ENCODE measurements at regions not wholly inside any gene's neighbourhood (a gene's known extent, or its start where the extent isn't known, plus 50 kb on each side); places are given as distances from the start of the nearest gene placed in this dataset.
A peak's percentile ranks its signal among the peaks of the same experiment; 100 is the strongest.

DNA sequence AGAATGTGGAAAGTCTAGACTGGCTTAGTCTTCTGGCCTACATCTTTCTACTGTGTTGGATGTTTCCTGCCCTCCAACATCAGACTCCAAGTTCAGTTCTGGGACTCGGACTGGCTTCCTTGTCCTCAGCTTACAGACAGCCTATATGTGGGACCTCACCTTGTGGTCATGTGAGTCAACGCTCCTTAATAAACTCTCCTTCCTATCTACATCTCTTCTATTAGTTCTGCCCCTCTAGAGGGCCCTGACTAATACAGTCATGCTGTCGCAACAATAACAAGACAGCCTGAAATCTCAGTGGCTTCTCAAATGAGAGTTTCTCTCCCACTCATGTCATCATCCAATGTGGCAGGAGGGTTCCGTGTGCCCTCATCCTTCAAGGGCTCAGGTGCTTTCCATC lies 347.8 kb downstream of the MZT1 start:
- no peak for DNase-seq (ENCODE audit: low read depth in 2 of 2)

- DNase-seq (ENCODE audit: low read depth in 2 of 2), result no peak
Observed at GRCh38 chr13:72368031-72368430, 359.4 kb downstream of the MZT1 start.

DNA sequence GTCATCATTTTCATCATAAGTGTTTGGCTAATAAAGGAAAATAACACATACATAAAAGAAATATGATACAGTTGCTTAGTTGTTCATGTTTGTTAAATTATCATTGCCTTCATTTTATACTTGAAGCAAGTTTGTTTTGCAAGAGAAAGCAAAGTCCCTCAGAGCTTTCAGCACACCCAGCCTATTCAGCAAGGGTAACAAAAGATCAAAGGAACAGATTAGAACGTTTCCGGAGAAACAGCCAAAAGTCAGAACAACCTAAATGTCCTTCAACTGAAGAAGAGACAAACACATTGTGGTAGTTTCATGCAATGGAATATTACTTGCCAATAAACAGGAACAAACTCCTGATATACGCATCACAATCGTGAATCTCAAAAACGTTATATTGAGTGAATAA lies 380.7 kb downstream of the MZT1 start:
- no peak for DNase-seq (ENCODE audit: low read depth in 2 of 2)

GRCh38 chr13:72342364-72342763 lies 385.1 kb downstream of the MZT1 start:
- DNase-seq (ENCODE audit: low read depth in 2 of 2), result no peak

DNA sequence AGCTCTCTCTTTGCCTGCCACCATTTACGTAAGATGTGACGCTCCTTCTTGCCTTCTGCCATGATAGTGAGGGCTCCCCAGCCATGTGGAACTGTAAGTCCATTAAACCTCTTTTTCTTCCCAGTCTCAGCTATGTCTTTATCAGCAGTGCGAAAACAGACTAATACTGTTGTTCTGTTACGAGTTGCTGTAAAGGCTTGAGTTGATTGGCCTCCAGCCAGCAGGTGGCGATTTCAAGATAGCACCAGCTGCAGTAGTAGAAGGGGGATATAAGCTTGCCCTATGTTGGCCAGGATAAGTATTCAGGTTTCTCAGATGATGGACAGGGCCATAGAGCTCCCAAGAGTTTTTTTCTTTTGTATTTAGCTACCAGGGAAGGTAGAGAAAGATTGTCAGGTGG lies 385.5 kb downstream of the MZT1 start:
- DNase-seq (ENCODE audit: low read depth in 2 of 2), result no peak

DNA sequence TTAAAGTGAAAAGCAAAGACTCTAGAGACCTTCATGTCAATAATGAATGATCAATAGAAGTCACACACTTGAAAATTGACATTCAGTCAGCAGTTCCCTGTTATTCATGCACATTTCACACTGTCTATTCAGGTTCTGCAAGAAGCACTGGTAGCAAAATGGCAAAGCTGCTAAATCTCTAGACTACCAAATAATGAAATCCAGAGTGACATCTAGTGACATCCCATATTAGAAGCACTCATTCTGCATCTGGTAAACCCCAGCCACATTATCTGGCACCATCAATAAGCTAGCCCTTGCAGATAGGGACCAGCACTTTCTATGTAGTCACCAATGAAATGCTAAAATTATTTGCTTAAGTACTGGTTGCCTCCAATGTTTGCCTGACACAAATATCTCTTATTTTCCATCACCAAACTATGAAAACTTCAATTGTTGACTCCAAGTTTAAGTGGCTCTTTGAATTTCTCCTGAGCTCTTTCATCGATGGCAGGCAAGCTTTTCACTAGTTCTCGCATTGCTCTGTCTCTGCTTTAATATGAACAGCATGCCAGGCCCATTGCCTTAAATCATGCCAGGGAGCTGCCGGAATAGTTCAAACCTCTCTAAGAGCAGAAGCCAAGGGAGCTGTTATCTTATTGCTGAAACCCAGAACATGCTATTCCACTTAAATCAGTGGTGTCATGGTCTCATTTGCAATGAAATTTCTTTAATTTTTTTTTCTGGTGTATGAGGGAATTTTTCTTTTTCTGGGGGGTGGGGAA lies 409.9 kb downstream of the MZT1 start:
- no peak for DNase-seq (ENCODE audit: low read depth in 2 of 2)

DNA sequence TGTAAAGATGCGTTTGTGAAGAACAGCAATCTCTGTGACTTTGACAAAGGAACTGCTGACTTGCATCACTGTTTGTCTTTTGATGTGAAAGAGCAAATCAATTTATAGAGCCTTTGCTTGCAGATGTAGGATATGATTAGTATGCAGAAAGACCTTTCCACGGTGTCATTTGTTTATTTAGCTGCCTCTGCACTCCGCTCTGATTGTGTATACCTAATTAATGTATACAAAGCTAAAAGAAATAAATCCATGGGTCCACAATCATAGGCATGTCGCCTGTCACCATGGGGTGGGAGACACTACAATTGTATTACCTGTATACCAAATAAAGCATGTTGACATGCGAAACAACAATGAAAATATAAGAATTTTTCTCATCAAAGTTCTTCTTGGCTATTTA lies 410.7 kb downstream of the MZT1 start:
- DNase-seq (ENCODE audit: low read depth in 2 of 2), result no peak

DNA sequence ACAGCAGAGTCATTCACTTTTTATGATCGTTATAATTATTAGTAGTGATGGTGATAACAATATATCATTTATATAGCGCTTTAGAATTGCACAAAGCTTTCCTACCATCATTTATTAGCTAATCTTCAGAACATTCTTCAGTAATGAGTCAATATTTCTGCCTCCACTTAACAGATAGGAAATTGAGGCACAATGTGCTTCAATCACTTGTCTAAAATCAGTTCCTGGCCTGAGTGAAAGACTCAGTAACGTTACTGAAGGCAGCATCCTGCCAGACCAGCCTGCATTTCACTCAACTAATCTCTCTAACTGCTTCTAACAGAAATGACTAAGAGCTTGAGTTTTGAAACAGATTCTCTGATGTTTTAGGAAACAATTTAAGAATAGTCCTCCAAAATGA lies 412.1 kb downstream of the MZT1 start:
- no peak for DNase-seq (ENCODE audit: low read depth in 2 of 2)

GRCh38 chr13:72314210-72314609 lies 413.2 kb downstream of the MZT1 start:
- DNase-seq (ENCODE audit: low read depth in 2 of 2), result no peak

DNA sequence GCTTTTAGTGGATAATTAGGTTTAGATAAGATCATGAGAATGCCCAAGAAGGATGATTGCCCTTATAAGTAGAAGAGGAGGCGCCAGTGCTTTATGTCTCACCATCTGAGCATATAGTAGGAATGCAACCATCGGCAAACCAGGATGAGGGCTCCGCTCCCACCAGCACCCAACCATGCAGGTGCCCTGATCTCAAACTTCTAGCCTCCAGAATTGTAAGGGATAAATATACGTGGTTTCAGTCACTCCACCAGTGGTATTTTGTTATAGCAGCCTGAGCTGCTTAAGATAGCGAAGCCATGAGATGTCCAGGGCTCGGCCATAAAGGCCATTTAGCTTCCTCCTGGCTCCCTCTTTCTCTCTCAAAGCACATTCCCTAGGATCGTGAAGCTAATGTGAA lies 413.9 kb downstream of the MZT1 start:
- no peak for DNase-seq (ENCODE audit: low read depth in 2 of 2)

GRCh38 chr13:72303941-72304746 lies 423.3 kb downstream of the MZT1 start:
- DNase-seq (ENCODE audit: low read depth in 2 of 2), result peak; percentile 20 to 26

- no peak for DNase-seq (ENCODE audit: low read depth in 2 of 2)
Observed at GRCh38 chr13:72296246-72296645, 429.2 kb upstream of the DACH1 start.

- DNase-seq (ENCODE audit: low read depth in 2 of 2), result peak in 1 of 2 experiments; percentile 10
Observed at GRCh38 chr13:72295153-72295552, 428.1 kb upstream of the DACH1 start.

DNA sequence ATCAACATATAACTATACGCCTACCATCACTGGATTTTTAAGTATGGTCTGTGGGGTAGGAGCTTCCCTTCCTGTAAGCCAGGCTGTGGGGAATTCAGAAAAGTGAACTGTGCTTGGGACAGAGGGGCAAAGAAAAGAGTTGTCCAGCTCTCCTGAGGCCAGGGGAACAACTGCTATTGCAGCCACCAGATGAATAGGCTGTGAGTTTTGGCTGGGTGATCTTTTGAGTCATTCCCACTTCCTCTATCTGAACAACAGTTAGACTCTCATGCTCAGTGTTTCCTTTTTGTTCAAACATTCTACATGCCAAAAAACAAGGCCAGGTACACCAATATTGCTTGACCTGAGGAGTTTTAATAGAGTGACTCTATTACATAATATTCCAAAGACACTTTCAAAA lies 426.2 kb upstream of the DACH1 start:
- DNase-seq (ENCODE audit: low read depth in 2 of 2), result no peak

GRCh38 chr13:72290962-72291681 lies 424.1 kb upstream of the DACH1 start:
- DNase-seq (ENCODE audit: low read depth in 2 of 2), result peak; percentile 44 to 46

DNA sequence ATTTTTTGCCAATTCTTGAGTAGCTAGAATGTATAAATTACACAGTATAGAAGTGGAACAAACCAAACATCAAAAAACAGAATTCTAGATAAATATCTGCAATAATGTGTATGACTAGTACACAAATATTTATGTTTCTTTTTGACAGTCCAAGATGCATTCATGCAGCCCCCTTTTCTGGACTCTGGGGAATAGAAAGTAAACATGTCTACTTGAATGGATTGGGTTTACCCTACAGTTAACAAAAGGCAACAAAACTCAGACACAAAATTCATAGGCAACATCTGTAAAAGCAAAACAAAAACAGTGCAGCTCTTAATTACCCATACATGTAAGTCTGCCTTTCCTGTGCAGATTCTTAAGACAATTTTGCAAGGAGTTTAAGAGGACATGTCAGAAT lies 419.4 kb upstream of the DACH1 start:
- DNase-seq (ENCODE audit: low read depth in 2 of 2), result no peak

- no peak for DNase-seq (ENCODE audit: low read depth in 2 of 2)
Observed at GRCh38 chr13:72284791-72285190, 417.8 kb upstream of the DACH1 start.

- no peak for DNase-seq (ENCODE audit: low read depth in 2 of 2)
Observed at GRCh38 chr13:72261732-72262131, 394.7 kb upstream of the DACH1 start.

DNA sequence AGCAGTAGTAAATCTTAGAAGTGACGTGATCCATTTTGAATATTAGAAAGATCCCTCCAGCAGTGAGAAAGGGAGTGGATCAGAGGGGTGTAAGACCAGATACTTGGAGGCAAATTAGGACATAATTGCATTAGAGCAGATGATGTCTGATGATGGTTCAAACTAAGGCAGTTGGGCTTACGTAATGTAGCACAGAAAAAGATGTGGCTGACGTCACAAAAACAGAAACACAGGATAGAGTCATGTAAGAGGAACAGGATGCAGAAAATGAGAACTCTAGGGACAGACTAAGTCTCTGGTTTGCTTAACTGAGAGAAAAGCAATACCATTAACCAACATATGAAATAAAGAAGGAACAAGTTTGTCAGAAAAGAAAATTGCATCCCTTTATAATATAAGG lies 392.5 kb upstream of the DACH1 start:
- DNase-seq (ENCODE audit: low read depth in 2 of 2), result no peak

- no peak for DNase-seq (ENCODE audit: low read depth in 2 of 2)
Observed at GRCh38 chr13:72258340-72258981, 391.5 kb upstream of the DACH1 start.

DNA sequence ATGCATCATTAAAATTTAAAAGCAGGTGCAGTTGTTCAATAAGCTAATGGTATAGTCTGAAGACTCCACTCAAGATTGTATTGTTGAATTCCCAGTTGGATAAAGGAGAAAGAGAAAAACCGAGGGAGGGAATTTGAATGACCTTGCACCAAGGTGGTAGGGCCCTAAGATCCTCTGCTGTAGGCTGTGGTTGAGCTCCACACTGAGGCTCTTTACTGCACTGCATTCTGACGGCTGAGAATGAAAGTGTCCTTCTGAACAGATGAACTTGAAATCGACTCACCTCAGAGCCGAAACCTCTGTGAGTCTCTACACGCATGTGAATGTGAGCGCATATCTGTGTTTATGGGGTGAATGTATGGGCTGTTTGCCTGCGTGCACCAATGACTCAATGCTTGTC lies 388.9 kb upstream of the DACH1 start:
- no peak for DNase-seq (ENCODE audit: low read depth in 2 of 2)

GRCh38 chr13:72253754-72254153 lies 386.8 kb upstream of the DACH1 start:
- no peak for DNase-seq (ENCODE audit: low read depth in 2 of 2)

All from fibroblast of skin of left quadriceps (primary cell).